Neuronal stem cell (in vitro differentiated cells): ENCODE measurements at regions not wholly inside any gene's neighbourhood (a gene's known extent, or its start where the extent isn't known, plus 50 kb on each side); places are given as distances from the start of the nearest gene placed in this dataset.

ENCODE experiments used
- DNase-seq: peaks from one replicate; pipeline ENCODE4 v3.0.0-alpha.2; 2013; ENCODE audit warnings: low spot score
- H2AFZ ChIP-seq: one replicate; pipeline ENCODE4 v1.6.1; 2013; ENCODE audit warnings: mild to moderate bottlenecking, low read length, inconsistent platforms
- H2AK5ac ChIP-seq: 2 replicates; pipeline ENCODE4 v1.6.1; 2013; ENCODE audit warnings: low read depth, mild to moderate bottlenecking, inconsistent platforms, low read length, moderate library complexity, mixed read lengths
- H2BK120ac ChIP-seq: 2 replicates; pipeline ENCODE4 v1.6.1; 2013; ENCODE audit warnings: low read depth, mild to moderate bottlenecking, inconsistent platforms, low read length, moderate library complexity, mixed read lengths
- H2BK12ac ChIP-seq: one replicate; pipeline ENCODE4 v1.6.1; 2013; ENCODE audit warnings: low read length, inconsistent platforms
- H2BK15ac ChIP-seq: 2 replicates; pipeline ENCODE4 v1.6.1; 2013; ENCODE audit warnings: mild to moderate bottlenecking, low read length, inconsistent platforms, mixed read lengths
- H2BK5ac ChIP-seq: one replicate; pipeline ENCODE4 v1.6.1; 2013; ENCODE audit warnings: inconsistent platforms, mild to moderate bottlenecking, low read length, moderate library complexity
- H3K14ac ChIP-seq: one replicate; pipeline ENCODE4 v1.6.1; 2013; ENCODE audit warnings: low read length, inconsistent platforms
- H3K18ac ChIP-seq: 2 replicates; pipeline ENCODE4 v1.6.1; 2013; ENCODE audit warnings: low read length, inconsistent platforms
- H3K23ac ChIP-seq: 2 replicates; pipeline ENCODE4 v1.6.1; 2013; ENCODE audit warnings: low read depth, mild to moderate bottlenecking, mixed read lengths, low read length, inconsistent platforms; ENCODE audit not compliant: poor library complexity
- H3K27ac ChIP-seq: replicated peaks from 3 replicates; pipeline ENCODE4 v1.5.1; 2013; ENCODE audit warnings: low read length, inconsistent platforms
- H3K27me3 ChIP-seq, 3 experiments: 2 replicates each; pipeline ENCODE4 v1.6.1; 2013; ENCODE audit warnings: low read length in 3 of 3, mild to moderate bottlenecking in 2 of 3, inconsistent platforms in 1 of 3, low read depth in 1 of 3, mixed read lengths in 1 of 3, moderate library complexity in 1 of 3; ENCODE audit not compliant: control insufficient read depth in 3 of 3, insufficient read depth in 3 of 3
- H3K36me3 ChIP-seq, 2 donors: replicated peaks in 1 of 2; 2 replicates each; pipeline ENCODE4 v1.6.1; 2013; ENCODE audit warnings: low read length in 2 of 2; ENCODE audit not compliant: control insufficient read depth in 2 of 2, insufficient read depth in 2 of 2
- H3K4ac ChIP-seq: 2 replicates; pipeline ENCODE4 v1.6.1; 2013; ENCODE audit warnings: inconsistent platforms, mild to moderate bottlenecking, low read length, moderate library complexity
- H3K4me1 ChIP-seq, 2 donors: 1 replicate in 1 of 2; 2 replicates in 1 of 2; pipeline ENCODE4 v1.6.1; 2013; ENCODE audit warnings: low read length in 2 of 2, low read depth in 1 of 2; ENCODE audit not compliant: control insufficient read depth in 2 of 2, insufficient read depth in 1 of 2
- H3K4me2 ChIP-seq: one replicate; pipeline ENCODE4 v1.6.1; 2013; ENCODE audit warnings: mild to moderate bottlenecking, low read length, inconsistent platforms; ENCODE audit not compliant: insufficient read depth, poor library complexity, severe bottlenecking
- H3K4me3 ChIP-seq, 2 donors: 2 replicates each; pipeline ENCODE4 v1.5.1; 2013; ENCODE audit warnings: low read length in 2 of 2, mild to moderate bottlenecking in 2 of 2, inconsistent platforms in 1 of 2, moderate library complexity in 1 of 2
- H3K79me1 ChIP-seq: one replicate; pipeline ENCODE4 v1.6.1; 2013; ENCODE audit warnings: low read depth, mild to moderate bottlenecking, inconsistent platforms, low read length, moderate library complexity
- H3K9ac ChIP-seq: one replicate; pipeline ENCODE4 v1.6.1; 2013; ENCODE audit warnings: mild to moderate bottlenecking, low read depth, low read length, inconsistent platforms; ENCODE audit not compliant: poor library complexity
- H3K9me3 ChIP-seq, 2 donors: replicated peaks in 1 of 2; 2 replicates each; pipeline versions ENCODE3 to v1.6.1; 2013; ENCODE audit warnings: low read length in 2 of 2, mild to moderate bottlenecking in 2 of 2, inconsistent platforms in 1 of 2, low read depth in 1 of 2, mixed read lengths in 1 of 2, moderate library complexity in 1 of 2; ENCODE audit not compliant: control insufficient read depth in 2 of 2, insufficient read depth in 1 of 2
- H4K8ac ChIP-seq: one replicate; pipeline ENCODE4 v1.6.1; 2013; ENCODE audit warnings: low read depth, mild to moderate bottlenecking, inconsistent platforms, low read length, moderate library complexity
- H4K91ac ChIP-seq: one replicate; pipeline ENCODE4 v1.6.1; 2013; ENCODE audit warnings: low read length, low read depth, mild to moderate bottlenecking, inconsistent platforms; ENCODE audit not compliant: poor library complexity
- WGBS, 2 donors: extraction: QIAGEN DNeasy Blood & Tissue Kit; methylation state at CpG; one replicate each; pipeline ENCODE4 v1.1.7; 2013; ENCODE audit warnings: missing lambda C conversion rate in 2 of 2, mixed read lengths in 1 of 2; ENCODE audit not compliant: insufficient read length in 2 of 2, insufficient replicate concordance in 1 of 2; ENCODE audit errors: extremely low coverage in 2 of 2; 5-methylcytosine and 5-hydroxymethylcytosine counted together

- Histone ChIP-seq H2AFZ (no peak overlapping the region), H3K23ac (no peak overlapping the region), H2BK12ac (no peak overlapping the region), H3K14ac (no peak overlapping the region), H3K4me3 (no peak overlapping the region), H3K36me3 (no peaks in the 10 kb centered on the region), H3K4me1 (no peaks in the 10 kb centered on the region), H3K4ac (no peak overlapping the region), H3K9ac (no peak overlapping the region), H3K79me1 (no peaks in the 10 kb centered on the region), H2BK120ac (no peak overlapping the region), H3K4me2 (no peak overlapping the region), H3K9me3 (no peaks in the 10 kb centered on the region), H4K91ac (no peak overlapping the region), H2BK15ac (no peak overlapping the region), H3K18ac (no peak overlapping the region), H2BK5ac (no peak overlapping the region), H4K8ac (no peak overlapping the region), H3K27me3 (no peaks in the 10 kb centered on the region), H2AK5ac (no peak overlapping the region), H3K27ac (no peak overlapping the region)
- DNase-seq: no peak
- WGBS, 2 donors: no CpG with 5 or more reads among the region's 1 CpG
Measured at GRCh38 chrX:36683507-36683906, 324.7 kb upstream of the FAM47C start.

- Histone ChIP-seq H3K79me1 (no peaks in the 10 kb centered on the region), H3K4me2 (no peak overlapping the region), H2BK12ac (no peak overlapping the region), H2BK5ac (no peak overlapping the region), H3K9me3 (no peaks in the 10 kb centered on the region), H3K36me3 (no peaks in the 10 kb centered on the region), H4K91ac (no peak overlapping the region), H3K4ac (no peak overlapping the region), H3K4me1 (no peaks in the 10 kb centered on the region), H3K18ac (no peak overlapping the region), H2BK15ac (no peak overlapping the region), H3K14ac (no peak overlapping the region), H4K8ac (no peak overlapping the region), H2BK120ac (no peak overlapping the region), H2AK5ac (no peak overlapping the region), H2AFZ (no peak overlapping the region), H3K9ac (no peak overlapping the region), H3K4me3 (no peak overlapping the region), H3K27me3 (no peaks in the 10 kb centered on the region), H3K27ac (no peak overlapping the region), H3K23ac (no peak overlapping the region)
- no peak for DNase-seq
Measured at GRCh38 chrX:36684053-36684452, 324.1 kb upstream of the FAM47C start.

GRCh38 chrX:36721990-36722389 lies 286.2 kb upstream of the FAM47C start:
- no peak overlapping the region for H4K8ac ChIP-seq
- H4K91ac ChIP-seq: no peak overlapping the region
- H3K18ac ChIP-seq: no peak overlapping the region
- no peak overlapping the region for H3K4me3 ChIP-seq
- H3K23ac ChIP-seq: no peak overlapping the region
- H3K9me3 ChIP-seq: no peaks in the 10 kb centered on the region
- H2AK5ac ChIP-seq: no peak overlapping the region
- H3K4me1 ChIP-seq: no peaks in the 10 kb centered on the region
- H2BK15ac ChIP-seq: no peak overlapping the region
- no peak overlapping the region for H3K9ac ChIP-seq
- H3K14ac ChIP-seq: no peak overlapping the region
- H3K27me3 ChIP-seq: no peaks in the 10 kb centered on the region
- no peak overlapping the region for H3K4ac ChIP-seq
- H3K4me2 ChIP-seq: no peak overlapping the region
- no peak overlapping the region for H2BK12ac ChIP-seq
- no peak overlapping the region for H2AFZ ChIP-seq
- no peaks in the 10 kb centered on the region for H3K36me3 ChIP-seq
- H3K27ac ChIP-seq: no peak overlapping the region
- no CpG with 5 or more reads among the region's 3 CpGs for WGBS, 2 donors
- no peak for DNase-seq
- no peaks in the 10 kb centered on the region for H3K79me1 ChIP-seq
- no peak overlapping the region for H2BK120ac ChIP-seq
- H2BK5ac ChIP-seq: no peak overlapping the region

GRCh38 chrX:36753602-36754001 lies 254.6 kb upstream of the FAM47C start:
- Histone ChIP-seq H4K91ac (no peak overlapping the region), H3K9ac (no peak overlapping the region), H3K9me3 (no peaks in the 10 kb centered on the region), H2BK5ac (no peak overlapping the region), H3K23ac (no peak overlapping the region), H3K18ac (no peak overlapping the region), H3K14ac (no peak overlapping the region), H3K4me2 (no peak overlapping the region), H3K79me1 (peaks cover 2% of the 10 kb centered on the region), H2BK120ac (no peak overlapping the region), H3K4me3 (no peak overlapping the region), H4K8ac (no peak overlapping the region), H2BK12ac (no peak overlapping the region), H2AK5ac (no peak overlapping the region), H3K4me1 (no peaks in the 10 kb centered on the region), H3K27me3 (no peaks in the 10 kb centered on the region), H3K27ac (no peak overlapping the region), H2BK15ac (no peak overlapping the region), H3K4ac (no peak overlapping the region), H3K36me3 (no peaks in the 10 kb centered on the region), H2AFZ (no peak overlapping the region)
- no peak for DNase-seq
- no CpG with 5 or more reads among the region's 2 CpGs for WGBS, 2 donors
